ENCODE measurements at regions not wholly inside any gene's neighbourhood (a gene's known extent, or its start where the extent isn't known, plus 50 kb on each side); places are given as distances from the start of the nearest gene placed in this dataset.

- peak overlapping the region; percentile 43 to 88 (median 58) for H3K27ac ChIP-seq
- peak; percentile 58 to 59 for ATAC-seq (ENCODE audit: low FRiP score in 2 of 2)
Observed at GRCh38 chr17:55607731-55608341, 96.6 kb upstream of the SMIM36 start.

GRCh38 chr17:55606488-55606815 is 95.2 kb upstream of the SMIM36 start:
- no peak for TF ChIP-seq POLR2A (IDR thresholded peaks at IDR 0.05)
- TF ChIP-seq EP300 (IDR thresholded peaks at IDR 0.05), result no peak
- TF ChIP-seq POLR2AphosphoS5 (IDR thresholded peaks at IDR 0.05), result no peak
- no peak for TF ChIP-seq CTCF (IDR thresholded peaks at IDR 0.05)
- DNase-seq (no peak), ATAC-seq (ENCODE audit: low FRiP score in 2 of 2) (no peak)
- Histone ChIP-seq H3K9me3 (peaks cover 0 to 3% (median 0%) of the 10 kb centered on the region in 4 donors), H3K4me1 (peaks cover 12 to 41% (median 33%) of the 10 kb centered on the region in 4 donors), H3K36me3 (no peaks in the 10 kb centered on the region), H3K4me3 (no peak overlapping the region), H3K27ac (peak overlapping the region; percentile 25 to 88 (median 40)), H3K27me3 (no peaks in the 10 kb centered on the region)
- 35 to 67% methylated on average over 1 of the region's 1 CpG for WGBS, 2 donors

More at GRCh38 chr17:55607731-55608341, 96.6 kb upstream of the SMIM36 start:
- Histone ChIP-seq H3K4me3 (no peak overlapping the region), H3K27me3 (no peaks in the 10 kb centered on the region), H3K9me3 (no peaks in the 10 kb centered on the region), H3K36me3 (no peaks in the 10 kb centered on the region), H3K4me1 (peaks cover 12 to 41% (median 33%) of the 10 kb centered on the region in 4 donors)
- TF ChIP-seq EP300 (IDR thresholded peaks at IDR 0.05) (peak; percentile 9 to 79 (median 54)), POLR2A (IDR thresholded peaks at IDR 0.05) (no peak), POLR2AphosphoS5 (IDR thresholded peaks at IDR 0.05) (peak; percentile 83 to 85)
- WGBS, 2 donors, result 29 to 34% methylated on average over 2 of the region's 2 CpGs
- peak in 1 of 2 donors; percentile 47 for DNase-seq

GRCh38 chr17:55605705-55606487 is 94.6 kb upstream of the SMIM36 start:
- ATAC-seq (ENCODE audit: low FRiP score in 2 of 2), result no peak
- DNase-seq, result peak in 1 of 2 donors; percentile 36

GRCh38 chr17:55601874-55602364 is 90.7 kb upstream of the SMIM36 start:
- no peaks in the 10 kb centered on the region for H3K36me3 ChIP-seq
- DNase-seq, result no peak
- H3K4me3 ChIP-seq, result no peak overlapping the region
- peaks cover 12 to 29% (median 13%) of the 10 kb centered on the region in 4 donors for H3K9me3 ChIP-seq
- H3K27me3 ChIP-seq, result no peaks in the 10 kb centered on the region
- H3K27ac ChIP-seq, result no peak overlapping the region
- ATAC-seq (ENCODE audit: low FRiP score in 2 of 2), result peak in 1 of 2 donors; percentile 63
- H3K4me1 ChIP-seq, result peaks cover 3 to 17% (median 10%) of the 10 kb centered on the region in 4 donors
- TF ChIP-seq EP300 (IDR thresholded peaks at IDR 0.05) (no peak), CTCF (IDR thresholded peaks at IDR 0.05) (peak; percentile 61 to 73 (median 64))

More at GRCh38 chr17:55605705-55606487, 94.6 kb upstream of the SMIM36 start:
- Histone ChIP-seq H3K36me3 (no peaks in the 10 kb centered on the region), H3K27me3 (no peaks in the 10 kb centered on the region), H3K4me3 (no peak overlapping the region), H3K27ac (peak overlapping the region in 3 of 4 donors; percentile 31 to 88 (median 48)), H3K9me3 (peaks cover 0 to 3% (median 0%) of the 10 kb centered on the region in 4 donors), H3K4me1 (peaks cover 12 to 37% (median 33%) of the 10 kb centered on the region in 4 donors)
- TF ChIP-seq EP300 (IDR thresholded peaks at IDR 0.05) (no peak), POLR2A (IDR thresholded peaks at IDR 0.05) (no peak), POLR2AphosphoS5 (IDR thresholded peaks at IDR 0.05) (no peak), CTCF (IDR thresholded peaks at IDR 0.05) (no peak)
- 80 to 84% methylated on average over 4 of the region's 4 CpGs for WGBS, 2 donors

- Histone ChIP-seq H3K27me3 (no peaks in the 10 kb centered on the region), H3K4me1 (no peaks in the 10 kb centered on the region), H3K4me3 (no peak overlapping the region), H3K27ac (no peak overlapping the region), H3K9me3 (peaks cover 12 to 29% (median 13%) of the 10 kb centered on the region in 4 donors), H3K36me3 (no peaks in the 10 kb centered on the region)
- TF ChIP-seq CTCF (IDR thresholded peaks at IDR 0.05) (no peak), POLR2A (IDR thresholded peaks at IDR 0.05) (no peak), POLR2AphosphoS5 (IDR thresholded peaks at IDR 0.05) (no peak), EP300 (IDR thresholded peaks at IDR 0.05) (no peak)
- ATAC-seq (ENCODE audit: low FRiP score in 2 of 2) (no peak), DNase-seq (no peak)
- 94% methylated on average over 1 of the region's 1 CpG for WGBS, 2 donors
Observed at GRCh38 chr17:55598495-55598894, 87.2 kb upstream of the SMIM36 start.

Measured in upper lobe of left lung (tissue), 6 donors.